ENCODE measurements at regions not wholly inside any gene's neighbourhood (a gene's known extent, or its start where the extent isn't known, plus 50 kb on each side); places are given as distances from the start of the nearest gene placed in this dataset.
A peak's percentile ranks its signal among the peaks of the same experiment; 100 is the strongest.

DNA sequence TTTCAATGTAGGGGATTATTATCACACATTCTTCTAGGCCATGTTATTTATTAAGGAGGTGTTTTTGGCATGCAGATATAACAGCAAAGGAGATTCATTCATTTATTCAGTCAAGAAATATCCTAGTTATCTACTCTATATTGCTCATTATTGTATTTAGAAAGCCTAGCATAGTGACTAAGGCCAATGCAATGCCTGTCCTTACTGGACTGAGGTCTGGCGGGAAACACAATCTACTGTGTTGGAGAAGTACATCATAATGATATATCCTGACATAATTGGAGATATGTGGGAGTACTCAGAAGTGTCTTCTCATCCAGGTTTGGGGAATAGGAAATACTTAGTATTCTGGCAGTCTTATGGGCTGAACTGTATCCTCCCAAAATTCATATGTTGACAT lies 421.5 kb upstream of the USP24 start:
- TF ChIP-seq, protein P1, sequence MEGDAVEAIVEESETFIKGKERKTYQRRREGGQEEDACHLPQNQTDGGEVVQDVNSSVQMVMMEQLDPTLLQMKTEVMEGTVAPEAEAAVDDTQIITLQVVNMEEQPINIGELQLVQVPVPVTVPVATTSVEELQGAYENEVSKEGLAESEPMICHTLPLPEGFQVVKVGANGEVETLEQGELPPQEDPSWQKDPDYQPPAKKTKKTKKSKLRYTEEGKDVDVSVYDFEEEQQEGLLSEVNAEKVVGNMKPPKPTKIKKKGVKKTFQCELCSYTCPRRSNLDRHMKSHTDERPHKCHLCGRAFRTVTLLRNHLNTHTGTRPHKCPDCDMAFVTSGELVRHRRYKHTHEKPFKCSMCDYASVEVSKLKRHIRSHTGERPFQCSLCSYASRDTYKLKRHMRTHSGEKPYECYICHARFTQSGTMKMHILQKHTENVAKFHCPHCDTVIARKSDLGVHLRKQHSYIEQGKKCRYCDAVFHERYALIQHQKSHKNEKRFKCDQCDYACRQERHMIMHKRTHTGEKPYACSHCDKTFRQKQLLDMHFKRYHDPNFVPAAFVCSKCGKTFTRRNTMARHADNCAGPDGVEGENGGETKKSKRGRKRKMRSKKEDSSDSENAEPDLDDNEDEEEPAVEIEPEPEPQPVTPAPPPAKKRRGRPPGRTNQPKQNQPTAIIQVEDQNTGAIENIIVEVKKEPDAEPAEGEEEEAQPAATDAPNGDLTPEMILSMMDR (IDR thresholded peaks at IDR 0.05; ENCODE audit: insufficient read depth, low read length, missing control alignments), result no peak
- POLR2A ChIA-PET, result no interaction called here
- CTCF ChIA-PET, result no interaction called here
- no peak overlapping the region for H3K4me3 ChIP-seq (ENCODE audit: low read depth, low read length)
- DNase-seq (ENCODE audit: low read depth, low spot score), result peak; percentile 19

- H3K4me3 ChIP-seq (ENCODE audit: low read depth, low read length), result no peak overlapping the region
- DNase-seq (ENCODE audit: low read depth, low spot score), result peak; percentile 36
- ChIA-PET CTCF (no interaction called here), POLR2A (interaction anchor here (0.8 kb wide), 1 partner anchor 13 kb away, joined by 3 read pairs; no protein-coding TSS in a partner anchor)
- TF ChIP-seq, protein P1 (IDR thresholded peaks at IDR 0.05; ENCODE audit: insufficient read depth, low read length, missing control alignments), result no peak
Observed at GRCh38 chr1:55635856-55636255, 420.7 kb upstream of the USP24 start.

GRCh38 chr1:55634516-55634915 lies 419.4 kb upstream of the USP24 start:
- H3K4me3 ChIP-seq (ENCODE audit: low read depth, low read length), result no peak overlapping the region
- TF ChIP-seq, protein P1 (IDR thresholded peaks at IDR 0.05; ENCODE audit: insufficient read depth, low read length, missing control alignments), result no peak
- ChIA-PET POLR2A (no interaction called here), CTCF (no interaction called here)
- no peak for DNase-seq (ENCODE audit: low read depth, low spot score)

DNA sequence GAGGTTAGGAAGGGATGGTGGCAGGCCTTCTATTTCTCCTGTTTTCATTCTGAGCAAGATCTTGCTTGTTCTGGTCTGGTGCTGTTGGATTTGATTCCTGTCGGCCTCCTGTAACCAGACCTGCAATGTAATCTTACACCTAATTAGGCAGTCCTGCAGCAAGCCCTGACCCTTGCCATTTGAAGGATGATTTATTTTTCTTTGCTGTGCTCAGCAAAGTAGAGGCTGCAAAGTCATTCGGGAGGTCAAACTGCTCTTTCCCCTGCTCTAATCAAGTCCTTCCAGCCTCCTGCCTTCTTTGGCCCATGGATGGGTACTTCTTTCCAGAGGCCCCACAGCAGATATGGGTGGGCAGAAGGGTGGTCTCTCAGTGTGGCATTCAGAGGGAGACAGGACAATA lies 417.7 kb upstream of the USP24 start:
- DNase-seq (ENCODE audit: low read depth, low spot score), result no peak
- ChIA-PET CTCF (interaction anchor here (1.0 kb wide), 1 partner anchor 257 kb away, joined by 4 read pairs; no protein-coding TSS in a partner anchor), POLR2A (no interaction called here)
- TF ChIP-seq, protein P1 (IDR thresholded peaks at IDR 0.05; ENCODE audit: insufficient read depth, low read length, missing control alignments), result no peak
- no peak overlapping the region for H3K4me3 ChIP-seq (ENCODE audit: low read depth, low read length)

DNA sequence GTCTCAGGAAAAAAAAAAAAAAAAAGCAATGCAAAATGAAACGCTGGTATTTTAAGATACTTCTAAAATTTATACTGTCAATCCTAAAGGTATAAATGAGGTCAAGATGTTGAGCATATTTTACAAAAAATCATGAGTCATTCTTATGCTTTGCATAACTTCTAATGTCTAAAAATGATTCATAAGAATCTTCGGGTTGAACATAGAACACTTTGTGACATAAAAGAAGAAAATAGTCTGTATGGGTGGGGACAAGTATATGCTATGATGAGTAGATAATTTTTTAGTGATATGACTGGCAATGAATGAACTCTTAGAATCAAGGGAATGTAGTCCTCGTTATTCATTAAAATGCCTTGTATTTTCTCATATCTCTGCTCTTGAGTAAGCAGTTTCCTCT lies 416.9 kb upstream of the USP24 start:
- TF ChIP-seq, protein P1 (IDR thresholded peaks at IDR 0.05; ENCODE audit: insufficient read depth, low read length, missing control alignments), result no peak
- no peak overlapping the region for H3K4me3 ChIP-seq (ENCODE audit: low read depth, low read length)
- ChIA-PET CTCF (no interaction called here), POLR2A (interaction anchor here (0.7 kb wide), 1 partner anchor 933 kb away, joined by 6 read pairs; no protein-coding TSS in a partner anchor)
- peak; percentile 45 for DNase-seq (ENCODE audit: low read depth, low spot score)

- ChIA-PET POLR2A (interaction anchor here (0.6 to 0.7 kb wide), 2 partner anchors 65 to 933 kb away, joined by 3 to 6 read pairs; no protein-coding TSS in a partner anchor), CTCF (interaction anchor here (0.7 kb wide), 1 partner anchor 362 kb away, joined by 3 read pairs; no protein-coding TSS in a partner anchor)
- TF ChIP-seq, protein P1 (IDR thresholded peaks at IDR 0.05; ENCODE audit: insufficient read depth, low read length, missing control alignments), result no peak
- DNase-seq (ENCODE audit: low read depth, low spot score), result no peak
- H3K4me3 ChIP-seq (ENCODE audit: low read depth, low read length), result no peak overlapping the region
Observed at GRCh38 chr1:55631509-55631908, 416.3 kb upstream of the USP24 start.

All from AG04449 (cell line).